ENCODE measurements at regions not wholly inside any gene's neighbourhood (a gene's known extent, or its start where the extent isn't known, plus 50 kb on each side); places are given as distances from the start of the nearest gene placed in this dataset.

- in situ Hi-C loops (cut with MboI; ENCODE audit: low pct_ligation_motif_present in 1 of 4, low pct_unique_long_range_greater_than_20kb in 1 of 4, low sequenced_read_pairs in 3 of 4) (no loop called here), intact Hi-C loops (cut with DNase I; ENCODE audit: low total_unique reads) (no loop called here)
- Histone ChIP-seq H3K4me1 (no peaks in the 10 kb centered on the region), H3K9me3 (no peaks in the 10 kb centered on the region), H3K27me3 (no peaks in the 10 kb centered on the region), H3K36me3 (no peaks in the 10 kb centered on the region), H3K4me3 (no peak overlapping the region), H3K27ac (no peak overlapping the region)
- WGBS, 2 donors (ENCODE audit: low coverage in 1 of 2) = 59 to 83% methylated on average over 1 of the region's 1 CpG
- TF ChIP-seq POLR2AphosphoS5 (IDR thresholded peaks at IDR 0.05) (no peak), POLR2A (IDR thresholded peaks at IDR 0.05) (no peak), CTCF (IDR thresholded peaks at IDR 0.05) (no peak), EP300 (IDR thresholded peaks at IDR 0.05; ENCODE audit: low read depth) (no peak)
- DNase-seq = no peak
These were observed 103.9 kb upstream of the ROBO1 start for GRCh38 chr3:79871656-79872055.

- intact Hi-C loops (cut with DNase I; ENCODE audit: low total_unique reads) (no loop called here), in situ Hi-C loops (cut with MboI; ENCODE audit: low pct_ligation_motif_present in 1 of 4, low pct_unique_long_range_greater_than_20kb in 1 of 4, low sequenced_read_pairs in 3 of 4) (no loop called here)
These were observed 102.5 kb upstream of the ROBO1 start for GRCh38 chr3:79870313-79870620.

GRCh38 chr3:79869461-79870312, 101.9 kb upstream of the ROBO1 start:
- in situ Hi-C loops (cut with MboI; ENCODE audit: low pct_ligation_motif_present in 1 of 4, low pct_unique_long_range_greater_than_20kb in 1 of 4, low sequenced_read_pairs in 3 of 4) = no loop called here

More at GRCh38 chr3:79870313-79870620, 102.5 kb upstream of the ROBO1 start:
- no peak overlapping the region for H3K4me3 ChIP-seq
- no peaks in the 10 kb centered on the region for H3K4me1 ChIP-seq
- no peaks in the 10 kb centered on the region for H3K27me3 ChIP-seq
- H3K36me3 ChIP-seq = no peaks in the 10 kb centered on the region
- no peak for DNase-seq
- H3K9me3 ChIP-seq = no peaks in the 10 kb centered on the region
- no peak overlapping the region for H3K27ac ChIP-seq
- no peak for TF ChIP-seq POLR2A (IDR thresholded peaks at IDR 0.05)
- TF ChIP-seq POLR2AphosphoS5 (IDR thresholded peaks at IDR 0.05) = no peak
- TF ChIP-seq CTCF (IDR thresholded peaks at IDR 0.05) = no peak

GRCh38 chr3:79866162-79866561, 98.4 kb upstream of the ROBO1 start:
- no peaks in the 10 kb centered on the region for H3K4me1 ChIP-seq
- H3K27me3 ChIP-seq = no peaks in the 10 kb centered on the region
- H3K9me3 ChIP-seq = no peaks in the 10 kb centered on the region
- intact Hi-C loops (cut with DNase I; ENCODE audit: low total_unique reads) (no loop called here), in situ Hi-C loops (cut with MboI; ENCODE audit: low pct_ligation_motif_present in 1 of 4, low pct_unique_long_range_greater_than_20kb in 1 of 4, low sequenced_read_pairs in 3 of 4) (no loop called here)
- no peak overlapping the region for H3K27ac ChIP-seq
- DNase-seq = no peak
- TF ChIP-seq POLR2AphosphoS5 (IDR thresholded peaks at IDR 0.05) (no peak), EP300 (IDR thresholded peaks at IDR 0.05; ENCODE audit: low read depth) (no peak), CTCF (IDR thresholded peaks at IDR 0.05) (no peak), POLR2A (IDR thresholded peaks at IDR 0.05) (no peak)
- H3K4me3 ChIP-seq = no peak overlapping the region
- no peaks in the 10 kb centered on the region for H3K36me3 ChIP-seq
- 73 to 88% methylated on average over 2 of the region's 2 CpGs for WGBS, 2 donors (ENCODE audit: low coverage in 1 of 2)

More at GRCh38 chr3:79869461-79870312, 101.9 kb upstream of the ROBO1 start:
- TF ChIP-seq POLR2A (IDR thresholded peaks at IDR 0.05) (no peak), CTCF (IDR thresholded peaks at IDR 0.05) (no peak), EP300 (IDR thresholded peaks at IDR 0.05; ENCODE audit: low read depth) (no peak), POLR2AphosphoS5 (IDR thresholded peaks at IDR 0.05) (no peak)
- Histone ChIP-seq H3K27ac (no peak overlapping the region), H3K4me1 (no peaks in the 10 kb centered on the region), H3K27me3 (no peaks in the 10 kb centered on the region), H3K36me3 (no peaks in the 10 kb centered on the region), H3K9me3 (no peaks in the 10 kb centered on the region), H3K4me3 (no peak overlapping the region)
- intact Hi-C loops (cut with DNase I; ENCODE audit: low total_unique reads) = no loop called here
- no peak for DNase-seq
- 72 to 86% methylated on average over 4 of the region's 4 CpGs for WGBS, 2 donors (ENCODE audit: low coverage in 1 of 2)
